ENCODE measurements at regions not wholly inside any gene's neighbourhood (a gene's known extent, or its start where the extent isn't known, plus 50 kb on each side); places are given as distances from the start of the nearest gene placed in this dataset.

- no peak for DNase-seq
Measured at GRCh38 chr6:40788661-40789655, 201.8 kb upstream of the LRFN2 start.

GRCh38 chr6:40782355-40782754, 195.2 kb upstream of the LRFN2 start:
- DNase-seq: no peak

GRCh38 chr6:40780637-40781036, 193.5 kb upstream of the LRFN2 start:
- no peak for DNase-seq

GRCh38 chr6:40779409-40779808, 192.2 kb upstream of the LRFN2 start:
- DNase-seq: no peak

- DNase-seq: no peak
Measured at GRCh38 chr6:40778918-40779317, 191.8 kb upstream of the LRFN2 start.

GRCh38 chr6:40778196-40778595, 191.0 kb upstream of the LRFN2 start:
- DNase-seq: no peak

- DNase-seq: no peak
Measured at GRCh38 chr6:40774932-40775331, 187.8 kb upstream of the LRFN2 start.

- no peak for DNase-seq
Measured at GRCh38 chr6:40770794-40771193, 183.6 kb upstream of the LRFN2 start.

- no peak for DNase-seq
Measured at GRCh38 chr6:40764726-40765125, 177.6 kb upstream of the LRFN2 start.

- no peak for DNase-seq
Measured at GRCh38 chr6:40762981-40763380, 175.8 kb upstream of the LRFN2 start.

GRCh38 chr6:40760887-40761286, 173.7 kb upstream of the LRFN2 start:
- DNase-seq: no peak

GRCh38 chr6:40759838-40760237, 172.7 kb upstream of the LRFN2 start:
- DNase-seq: no peak

- no peak for DNase-seq
Measured at GRCh38 chr6:40759264-40759663, 172.1 kb upstream of the LRFN2 start.

- DNase-seq: no peak
Measured at GRCh38 chr6:40755749-40756452, 168.7 kb upstream of the LRFN2 start.

- DNase-seq: no peak
Measured at GRCh38 chr6:40755046-40755681, 168.0 kb upstream of the LRFN2 start.

- no peak for DNase-seq
Measured at GRCh38 chr6:40754461-40755045, 167.4 kb upstream of the LRFN2 start.

- DNase-seq: no peak
Measured at GRCh38 chr6:40753675-40754448, 166.7 kb upstream of the LRFN2 start.

GRCh38 chr6:40753048-40753447, 165.9 kb upstream of the LRFN2 start:
- DNase-seq: no peak

GRCh38 chr6:40744835-40745234, 157.7 kb upstream of the LRFN2 start:
- DNase-seq: no peak

- no peak for DNase-seq
Measured at GRCh38 chr6:40743690-40744446, 156.7 kb upstream of the LRFN2 start.

GRCh38 chr6:40743226-40743625, 156.1 kb upstream of the LRFN2 start:
- DNase-seq: no peak

- DNase-seq: no peak
Measured at GRCh38 chr6:40740518-40740917, 153.4 kb upstream of the LRFN2 start.
